Activated CD8-positive, alpha-beta T cell treated with anti-CD3 and anti-CD28 coated beads, Interleukin-2, amount 10 ng/mL, durations not matched to agents 7 days and 5 days (primary cell): ENCODE measurements at regions not wholly inside any gene's neighbourhood (a gene's known extent, or its start where the extent isn't known, plus 50 kb on each side); places are given as distances from the start of the nearest gene placed in this dataset.
"Not testable (repeated sequence)": the region's sequence is repeated elsewhere in the genome, so short reads cannot be mapped to it uniquely, and the experiment has no call there.

ENCODE experiments used
- ATAC-seq: fragments of 150-1000 bp; cut with Tn5 transposase; one replicate; pipeline ENCODE4 v1.10.0; 2021; ENCODE audit warnings: moderate library complexity
- CTCF ChIA-PET: fragments of 350-600 bp; sonication (Branson Sonifier 250); formaldehyde crosslinking; loops from one replicate; lab custom pipeline; 2021; ENCODE audit warnings: antibody characterized with exemption; lab: Charles Lee
- POLR2A ChIA-PET: fragments of 350-600 bp; sonication (Branson Sonifier 250); formaldehyde crosslinking; loops from one replicate; lab custom pipeline; 2021; ENCODE audit warnings: antibody characterized with exemption; lab: Charles Lee
- DNase-seq: peaks from one replicate; pipeline ENCODE4 v3.0.0-alpha.2; 2020
- H3K27ac Mint-ChIP-seq: one replicate; pipeline ENCODE4 v1.8.0; 2021; ENCODE audit warnings: mild to moderate bottlenecking, mixed read lengths
- H3K27me3 Mint-ChIP-seq: one replicate; pipeline ENCODE4 v1.8.0; 2021; ENCODE audit warnings: low read depth, mixed read lengths
- H3K36me3 Mint-ChIP-seq: one replicate; pipeline ENCODE4 v1.8.0; 2021; ENCODE audit warnings: low read depth, mixed read lengths
- H3K4me1 Mint-ChIP-seq: one replicate; pipeline ENCODE4 v1.8.0; 2021; ENCODE audit warnings: low read depth, mixed read lengths
- H3K4me3 Mint-ChIP-seq: one replicate; pipeline ENCODE4 v1.8.0; 2021; ENCODE audit warnings: mild to moderate bottlenecking, mixed read lengths
- H3K9me3 Mint-ChIP-seq: one replicate; pipeline ENCODE4 v1.8.0; 2022; ENCODE audit warnings: mixed read lengths; ENCODE audit not compliant: insufficient read depth

GRCh38 chr7:48992816-48993215, 68.5 kb downstream of the CDC14C start:
- no peaks in the 10 kb centered on the region for H3K4me1 Mint-ChIP-seq
- ATAC-seq (no peak), DNase-seq (no peak)
- H3K36me3 Mint-ChIP-seq = no peaks in the 10 kb centered on the region
- no peak overlapping the region for H3K27ac Mint-ChIP-seq
- CTCF ChIA-PET = no interaction called here
- H3K27me3 Mint-ChIP-seq = no peaks in the 10 kb centered on the region
- no peak overlapping the region for H3K4me3 Mint-ChIP-seq
- no peaks in the 10 kb centered on the region for H3K9me3 Mint-ChIP-seq
- POLR2A ChIA-PET = no interaction called here

GRCh38 chr7:49001610-49002033, 77.3 kb downstream of the CDC14C start:
- Mint-ChIP-seq H3K27ac (no peak overlapping the region), H3K4me3 (no peak overlapping the region), H3K27me3 (no peaks in the 10 kb centered on the region), H3K36me3 (no peaks in the 10 kb centered on the region), H3K9me3 (no peaks in the 10 kb centered on the region), H3K4me1 (no peaks in the 10 kb centered on the region)
- ChIA-PET CTCF (no interaction called here), POLR2A (no interaction called here)
- DNase-seq (peak; percentile 33), ATAC-seq (peak; percentile 65)

GRCh38 chr7:49010717-49011116, 86.4 kb downstream of the CDC14C start:
- H3K27me3 Mint-ChIP-seq = no peaks in the 10 kb centered on the region
- DNase-seq (no peak), ATAC-seq (no peak)
- no peak overlapping the region for H3K4me3 Mint-ChIP-seq
- no peaks in the 10 kb centered on the region for H3K4me1 Mint-ChIP-seq
- POLR2A ChIA-PET = no interaction called here
- no peak overlapping the region for H3K27ac Mint-ChIP-seq
- H3K9me3 Mint-ChIP-seq = no peaks in the 10 kb centered on the region
- H3K36me3 Mint-ChIP-seq = no peaks in the 10 kb centered on the region
- CTCF ChIA-PET = no interaction called here

- no peaks in the 10 kb centered on the region for H3K27me3 Mint-ChIP-seq
- H3K4me1 Mint-ChIP-seq = no peaks in the 10 kb centered on the region
- no peaks in the 10 kb centered on the region for H3K9me3 Mint-ChIP-seq
- ChIA-PET CTCF (no interaction called here), POLR2A (no interaction called here)
- H3K36me3 Mint-ChIP-seq = no peaks in the 10 kb centered on the region
- no peak for DNase-seq
- ATAC-seq = no peak
- H3K4me3 Mint-ChIP-seq = no peak overlapping the region
- H3K27ac Mint-ChIP-seq = no peak overlapping the region
Measured at GRCh38 chr7:49014870-49015269, 90.5 kb downstream of the CDC14C start.

GRCh38 chr7:49020145-49020544, 95.8 kb downstream of the CDC14C start:
- Mint-ChIP-seq H3K36me3 (no peaks in the 10 kb centered on the region), H3K27me3 (no peaks in the 10 kb centered on the region), H3K9me3 (no peaks in the 10 kb centered on the region), H3K27ac (no peak overlapping the region), H3K4me3 (no peak overlapping the region), H3K4me1 (no peaks in the 10 kb centered on the region)
- ATAC-seq (no peak), DNase-seq (no peak)
- ChIA-PET CTCF (no interaction called here), POLR2A (no interaction called here)

GRCh38 chr7:49022448-49022847, 98.1 kb downstream of the CDC14C start:
- no peak for DNase-seq
- ChIA-PET CTCF (no interaction called here), POLR2A (no interaction called here)
- ATAC-seq = no peak
- H3K36me3 Mint-ChIP-seq = no peaks in the 10 kb centered on the region
- no peaks in the 10 kb centered on the region for H3K4me1 Mint-ChIP-seq
- H3K4me3 Mint-ChIP-seq = no peak overlapping the region
- no peaks in the 10 kb centered on the region for H3K27me3 Mint-ChIP-seq
- H3K9me3 Mint-ChIP-seq = no peaks in the 10 kb centered on the region
- H3K27ac Mint-ChIP-seq = no peak overlapping the region

GRCh38 chr7:49023345-49024328, 99.3 kb downstream of the CDC14C start:
- POLR2A ChIA-PET = no interaction called here
- H3K27me3 Mint-ChIP-seq = no peaks in the 10 kb centered on the region
- H3K4me1 Mint-ChIP-seq = no peaks in the 10 kb centered on the region
- DNase-seq = no peak
- no peak overlapping the region for H3K4me3 Mint-ChIP-seq
- no peak overlapping the region for H3K27ac Mint-ChIP-seq
- H3K36me3 Mint-ChIP-seq = no peaks in the 10 kb centered on the region
- no peaks in the 10 kb centered on the region for H3K9me3 Mint-ChIP-seq
- ATAC-seq = no peak
- CTCF ChIA-PET = no interaction called here

- POLR2A ChIA-PET = no interaction called here
- H3K4me1 Mint-ChIP-seq = no peaks in the 10 kb centered on the region
- CTCF ChIA-PET = no interaction called here
- no peak for ATAC-seq
- H3K4me3 Mint-ChIP-seq = no peak overlapping the region
- DNase-seq = no peak
- H3K9me3 Mint-ChIP-seq = no peaks in the 10 kb centered on the region
- H3K27ac Mint-ChIP-seq = no peak overlapping the region
- H3K36me3 Mint-ChIP-seq = no peaks in the 10 kb centered on the region
- no peaks in the 10 kb centered on the region for H3K27me3 Mint-ChIP-seq
Measured at GRCh38 chr7:49030221-49030620, 105.9 kb downstream of the CDC14C start.

- DNase-seq, H3K27ac Mint-ChIP-seq, ATAC-seq, POLR2A ChIA-PET, CTCF ChIA-PET, H3K4me3 Mint-ChIP-seq, H3K27me3 Mint-ChIP-seq, H3K36me3 Mint-ChIP-seq, H3K9me3 Mint-ChIP-seq, H3K4me1 Mint-ChIP-seq: not testable (repeated sequence)
Measured at GRCh38 chr7:49033140-49033539, 108.8 kb downstream of the CDC14C start.

GRCh38 chr7:49037346-49038210, 113.2 kb downstream of the CDC14C start:
- Mint-ChIP-seq H3K27me3 (no peaks in the 10 kb centered on the region), H3K36me3 (no peaks in the 10 kb centered on the region), H3K27ac (no peak overlapping the region), H3K4me3 (no peak overlapping the region), H3K9me3 (no peaks in the 10 kb centered on the region), H3K4me1 (no peaks in the 10 kb centered on the region)
- no peak for DNase-seq
- ChIA-PET CTCF (no interaction called here), POLR2A (no interaction called here)
- ATAC-seq = no peak

GRCh38 chr7:49038821-49039358, 114.5 kb downstream of the CDC14C start:
- Mint-ChIP-seq H3K27ac (no peak overlapping the region), H3K27me3 (no peaks in the 10 kb centered on the region), H3K36me3 (no peaks in the 10 kb centered on the region), H3K4me1 (no peaks in the 10 kb centered on the region), H3K4me3 (no peak overlapping the region), H3K9me3 (peaks cover 4% of the 10 kb centered on the region)
- ATAC-seq (no peak), DNase-seq (no peak)
- ChIA-PET POLR2A (no interaction called here), CTCF (no interaction called here)

- POLR2A ChIA-PET = no interaction called here
- CTCF ChIA-PET = no interaction called here
- Mint-ChIP-seq H3K27me3 (no peaks in the 10 kb centered on the region), H3K27ac (no peak overlapping the region), H3K4me1 (no peaks in the 10 kb centered on the region), H3K36me3 (no peaks in the 10 kb centered on the region), H3K9me3 (no peaks in the 10 kb centered on the region), H3K4me3 (no peak overlapping the region)
- no peak for DNase-seq
- no peak for ATAC-seq
Measured at GRCh38 chr7:49060743-49061142, 136.4 kb downstream of the CDC14C start.
